Activated CD4-positive, alpha-beta T cell treated with anti-CD3 and anti-CD28 coated beads, Interleukin-2, amount 50 U/mL, for 4 hours (primary cell): ENCODE measurements at regions not wholly inside any gene's neighbourhood (a gene's known extent, or its start where the extent isn't known, plus 50 kb on each side); places are given as distances from the start of the nearest gene placed in this dataset.

Experiments
- DNase-seq, 2 experiments: peaks; one replicate each; pipeline ENCODE4 v3.0.0-alpha.2; 2020

DNA sequence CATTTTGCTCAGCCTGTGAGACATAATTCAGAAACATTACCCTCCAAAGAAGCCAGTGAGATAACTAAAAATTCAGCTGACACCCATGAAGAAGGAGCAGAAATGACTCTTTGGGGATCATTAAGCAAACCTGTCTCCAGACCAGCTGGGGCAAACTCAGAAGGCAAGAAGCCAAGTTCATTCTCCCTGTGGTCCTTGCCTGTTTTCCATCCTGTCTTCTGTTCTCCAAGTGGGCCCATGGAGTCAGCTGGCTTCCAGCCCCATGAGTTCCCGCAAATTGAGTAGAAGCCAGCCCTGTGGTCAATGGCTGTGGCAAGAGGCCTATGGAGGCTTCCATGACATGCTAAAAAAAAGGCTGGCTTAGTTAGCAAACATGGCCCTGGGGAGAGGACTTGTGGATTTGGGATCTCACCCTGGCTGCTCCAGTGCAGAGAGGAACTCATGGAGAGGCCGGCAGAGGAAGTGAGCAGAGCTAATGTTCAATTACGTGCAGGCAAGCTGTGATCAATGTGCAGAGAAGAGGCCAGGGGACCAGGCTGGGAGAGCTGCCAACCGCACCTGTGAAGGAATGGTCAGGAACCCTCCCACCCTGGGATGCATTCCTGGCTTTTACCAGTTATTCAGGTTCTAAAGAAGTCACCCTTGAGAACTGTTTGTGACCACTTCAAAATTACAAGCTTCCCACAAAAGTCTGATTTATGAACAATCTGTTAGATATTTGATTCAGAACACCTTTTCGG lies 229.1 kb downstream of the TSHZ3 start:
- DNase-seq: no peak

DNA sequence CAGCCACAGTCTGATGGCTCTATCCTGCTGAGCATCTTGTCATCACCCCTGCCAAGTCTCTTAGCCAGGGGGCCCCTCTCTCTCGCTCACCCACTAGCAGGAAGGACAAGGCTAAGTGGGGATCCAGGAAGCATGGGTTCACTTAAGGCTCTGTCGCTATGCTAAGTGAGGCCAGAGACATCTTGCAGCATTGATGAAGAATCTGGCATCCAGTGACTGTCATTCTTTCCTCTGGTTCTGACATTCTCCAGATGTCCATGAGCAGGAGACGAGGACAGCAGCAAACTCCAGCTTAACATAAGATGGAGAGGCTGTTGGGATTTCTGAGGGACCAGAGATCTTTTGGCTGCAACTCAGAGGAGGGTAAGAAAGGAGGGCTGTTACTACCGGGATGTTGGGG lies 230.2 kb downstream of the TSHZ3 start:
- no peak for DNase-seq

- no peak for DNase-seq
Measured at GRCh38 chr19:31118287-31118955, 230.8 kb downstream of the TSHZ3 start.

DNA sequence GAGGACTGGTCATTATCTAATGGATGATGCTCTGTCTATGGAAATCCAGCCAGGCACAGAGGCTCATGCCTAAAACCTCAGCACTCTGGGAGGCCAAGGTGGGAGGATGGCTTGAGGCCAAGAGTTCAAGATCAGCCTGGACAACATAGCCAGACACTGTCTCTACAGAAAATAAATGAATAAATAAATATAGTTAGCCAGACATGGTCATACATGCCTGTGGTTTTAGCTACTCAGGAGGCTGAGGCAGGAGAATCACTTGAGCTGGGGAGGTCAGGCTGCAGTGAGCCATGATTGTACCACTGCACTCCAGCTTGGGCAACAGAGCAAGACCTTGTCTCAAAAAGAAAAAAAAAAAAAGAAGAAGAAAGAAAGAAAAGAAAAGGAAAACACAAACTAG lies 234.7 kb downstream of the TSHZ3 start:
- DNase-seq: no peak

DNA sequence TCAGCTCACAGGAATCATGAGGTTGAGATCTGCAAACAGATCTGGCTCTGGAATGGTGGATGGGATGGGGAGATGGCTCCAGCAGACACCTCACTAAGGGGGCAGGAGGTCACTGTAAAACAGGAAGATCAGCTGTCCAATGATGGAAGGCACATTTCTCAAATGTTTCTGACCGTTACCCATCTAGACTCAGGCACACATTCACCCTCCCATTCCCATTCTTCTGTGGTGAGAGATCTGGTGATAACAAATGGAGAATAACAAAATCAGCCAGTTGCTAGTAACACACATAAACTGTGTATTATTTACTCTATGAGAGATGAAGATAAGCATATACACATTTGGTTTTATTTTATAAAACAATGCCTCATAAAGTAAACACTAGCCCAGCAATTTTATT lies 235.9 kb downstream of the TSHZ3 start:
- no peak for DNase-seq

GRCh38 chr19:31112158-31112557 lies 237.1 kb downstream of the TSHZ3 start:
- DNase-seq: no peak

- DNase-seq: no peak
Measured at GRCh38 chr19:31111741-31112140, 237.5 kb downstream of the TSHZ3 start.

- DNase-seq: no peak
Measured at GRCh38 chr19:31110336-31110735, 238.9 kb downstream of the TSHZ3 start.

GRCh38 chr19:31109636-31110035 lies 239.6 kb downstream of the TSHZ3 start:
- DNase-seq: no peak

DNA sequence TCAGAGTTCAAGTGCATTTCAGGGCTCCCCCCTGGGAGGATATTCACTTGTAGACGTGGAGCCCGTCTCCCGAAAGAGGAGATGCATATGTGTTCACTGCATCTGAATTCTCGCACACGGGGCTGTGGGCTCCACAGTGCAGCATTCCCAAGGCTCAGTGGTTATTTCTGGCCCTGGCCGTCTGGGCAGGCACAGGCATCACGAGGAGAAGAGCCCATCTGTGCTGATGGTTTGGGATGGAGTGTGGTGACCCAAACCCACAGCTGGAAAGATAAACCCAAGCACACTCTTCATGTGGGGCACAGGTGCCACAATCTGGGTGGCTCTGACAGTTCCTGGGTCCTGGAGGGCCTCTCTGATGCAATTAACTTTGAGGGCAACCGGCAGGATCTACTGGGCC lies 242.1 kb downstream of the TSHZ3 start:
- DNase-seq: no peak

GRCh38 chr19:31105761-31106160 lies 243.5 kb downstream of the TSHZ3 start:
- no peak for DNase-seq

DNA sequence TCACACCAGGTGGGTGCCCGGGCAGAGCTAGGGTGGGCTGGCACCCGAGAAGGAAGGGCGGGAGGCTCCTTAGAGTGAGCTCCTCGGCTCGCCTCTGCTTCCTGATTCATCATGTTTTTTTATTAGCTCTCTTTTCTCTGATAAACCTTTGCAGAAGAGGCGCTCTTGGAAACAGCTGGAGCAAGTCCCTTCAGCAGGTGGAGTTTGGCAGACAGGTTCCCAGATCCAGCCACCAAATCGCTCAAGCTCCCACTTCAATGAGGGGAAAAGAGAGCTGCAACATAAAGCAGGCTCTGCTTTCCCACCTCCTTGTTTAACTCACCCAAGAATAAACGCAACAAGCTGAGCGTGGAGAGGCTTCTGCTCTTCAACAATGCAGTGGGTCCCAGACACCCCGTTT lies 244.8 kb downstream of the TSHZ3 start:
- DNase-seq: no peak

GRCh38 chr19:31103228-31103627 lies 246.0 kb downstream of the TSHZ3 start:
- no peak for DNase-seq

DNA sequence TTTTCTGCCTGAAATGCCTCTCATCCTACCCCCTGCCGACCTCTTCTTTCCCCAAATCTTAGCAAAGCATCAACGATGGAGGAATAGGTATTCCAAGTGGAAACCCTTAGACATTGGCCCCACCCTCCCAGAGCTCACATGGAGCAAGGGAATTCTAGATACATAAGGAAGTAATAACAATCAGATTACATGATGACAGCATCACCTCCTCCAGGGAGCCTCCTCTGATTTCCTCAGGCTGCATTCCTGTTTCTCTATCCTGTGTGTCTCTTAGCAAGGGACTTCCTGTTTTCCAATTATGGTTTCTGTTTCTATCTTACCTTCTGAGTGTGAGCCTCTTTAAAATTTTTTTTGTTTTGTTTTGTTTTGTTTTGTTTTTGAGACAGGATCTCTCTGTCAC lies 246.6 kb downstream of the TSHZ3 start:
- no peak for DNase-seq

DNA sequence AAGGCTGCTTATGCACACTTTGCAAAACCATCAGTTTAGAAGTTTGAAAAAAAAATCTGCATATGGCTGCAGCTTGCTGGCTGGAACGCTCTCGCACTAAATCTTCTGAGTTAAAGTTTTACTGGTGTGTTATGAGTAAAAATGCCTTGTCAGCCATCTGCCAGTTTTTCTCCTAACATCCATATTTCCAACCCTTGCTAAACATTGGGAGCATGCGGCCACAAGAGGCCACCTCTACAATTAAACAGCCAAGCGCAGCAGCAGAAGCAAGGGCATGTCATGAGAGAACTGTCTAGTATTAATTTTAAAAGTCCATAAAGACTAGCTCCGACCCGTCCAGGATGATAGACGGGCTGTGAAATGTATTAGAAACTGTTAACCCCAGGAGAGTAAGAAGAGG lies 248.3 kb downstream of the TSHZ3 start:
- no peak for DNase-seq

- DNase-seq: no peak
Measured at GRCh38 chr19:31100206-31100590, 249.0 kb downstream of the TSHZ3 start.

DNA sequence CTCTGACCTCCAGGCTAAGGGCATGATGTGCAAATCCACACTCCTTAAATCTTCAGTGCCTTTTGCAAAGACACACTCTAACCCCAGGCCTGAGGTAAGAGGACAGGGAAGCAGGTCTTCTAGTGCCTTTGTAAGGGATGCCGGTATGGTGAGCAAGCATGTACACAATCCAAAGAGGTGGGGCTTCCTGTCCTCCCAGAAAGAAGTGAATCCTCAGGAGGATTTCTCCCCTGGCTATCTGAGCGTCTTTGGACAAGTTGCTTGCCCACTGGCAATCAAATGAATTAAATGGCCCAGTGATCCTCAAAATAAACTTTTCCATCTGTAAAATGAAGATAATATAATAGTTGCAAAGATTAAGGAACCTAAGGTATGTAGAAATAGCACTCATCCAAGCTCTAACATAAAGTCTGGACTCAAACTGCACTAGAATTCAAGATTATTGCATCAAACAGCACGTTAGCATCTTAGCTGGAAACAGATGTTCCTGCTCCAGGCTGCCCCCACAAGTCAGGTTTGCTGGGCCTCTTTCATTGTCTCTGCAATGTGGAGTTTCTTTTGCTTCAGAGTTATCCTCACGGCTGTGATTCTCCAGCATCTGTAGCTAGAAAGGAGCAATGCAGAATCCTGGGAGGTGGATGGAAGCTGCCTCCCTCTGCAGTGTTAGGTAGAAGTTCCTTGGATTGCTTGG lies 249.6 kb downstream of the TSHZ3 start:
- DNase-seq: no peak

DNA sequence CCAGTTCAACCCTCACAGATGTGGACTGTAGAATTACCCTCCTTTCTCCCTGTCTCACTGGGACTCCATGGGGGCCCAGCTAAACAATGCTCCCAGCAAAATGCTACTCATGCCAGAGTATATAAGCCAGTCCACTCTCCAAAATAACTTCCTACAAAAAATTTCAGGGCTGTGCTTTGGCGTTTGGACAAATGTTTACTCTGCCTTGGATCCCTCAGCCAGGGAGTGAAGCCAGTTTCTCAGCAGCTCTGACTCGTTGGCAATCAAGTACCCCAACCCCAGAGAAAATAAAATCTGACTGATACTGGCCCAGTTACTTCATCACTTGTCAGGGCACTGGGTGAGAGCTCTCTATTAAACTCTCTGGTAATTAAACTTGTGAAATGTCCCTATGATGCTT lies 250.4 kb downstream of the TSHZ3 start:
- DNase-seq: no peak

DNA sequence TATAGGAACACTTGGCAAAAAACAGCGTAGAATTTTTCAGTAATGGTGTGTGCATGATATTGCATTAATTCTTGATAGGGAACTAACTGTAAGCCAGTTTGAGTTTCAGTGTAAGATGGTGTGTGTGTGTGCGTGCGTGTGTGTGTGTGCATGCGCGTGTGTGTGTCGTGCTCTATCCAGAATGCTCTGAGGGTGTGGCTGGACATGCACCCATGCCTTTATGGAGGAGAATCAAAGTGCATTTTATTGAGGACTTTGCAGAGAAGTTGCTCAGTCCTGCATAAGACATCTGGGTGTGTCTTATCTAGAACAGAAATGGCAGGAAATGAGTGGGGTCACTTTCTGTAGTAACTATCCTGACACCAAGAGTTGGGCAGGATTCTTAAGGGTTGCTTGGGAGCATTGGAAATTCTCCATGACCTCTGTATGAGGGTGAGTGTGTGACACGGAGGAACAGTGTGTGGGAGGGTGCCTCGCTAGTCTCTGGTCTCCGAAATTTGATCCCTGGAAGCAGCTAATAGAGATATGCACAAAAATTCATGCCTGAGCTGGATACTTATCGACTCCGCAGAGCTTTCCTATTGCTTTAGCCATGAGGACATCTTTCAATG lies 252.2 kb downstream of the TSHZ3 start:
- DNase-seq: no peak

DNA sequence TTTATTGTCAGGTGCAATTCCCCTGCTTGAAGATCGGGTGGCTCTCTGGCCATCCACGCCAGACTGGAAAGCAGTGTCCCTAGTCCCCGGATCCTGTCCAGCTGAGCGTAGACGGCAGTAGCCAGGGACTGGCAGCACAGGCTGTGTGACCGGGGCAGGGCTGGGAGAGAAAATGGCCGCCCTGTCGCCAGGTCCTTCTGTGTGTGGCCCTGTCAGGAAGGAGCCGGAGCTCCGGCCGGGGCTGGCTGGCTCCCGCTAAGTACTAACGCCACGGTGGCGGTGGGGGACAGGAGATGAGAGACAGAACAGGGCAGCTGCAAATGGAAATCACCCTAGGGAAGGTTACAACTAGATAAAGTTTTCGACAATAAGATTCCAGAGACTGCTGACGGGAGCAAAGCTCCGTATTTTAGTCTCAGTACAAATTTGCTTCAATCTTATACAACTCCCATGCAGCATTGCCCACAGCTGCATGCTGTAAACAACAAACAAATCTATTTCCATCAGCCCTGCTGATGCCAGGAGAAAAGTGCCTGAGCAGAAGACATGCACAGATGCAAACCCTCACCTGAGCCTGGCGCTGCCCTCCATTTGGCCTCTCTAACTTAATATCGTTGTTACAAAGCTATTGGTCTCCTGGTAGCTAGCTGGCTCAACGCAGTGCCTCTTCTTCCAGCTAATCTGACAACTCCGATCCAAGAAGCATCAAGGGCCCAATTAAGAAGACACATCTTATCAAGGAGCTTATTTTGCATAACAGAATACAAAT lies 253.0 kb downstream of the TSHZ3 start:
- no peak for DNase-seq

DNA sequence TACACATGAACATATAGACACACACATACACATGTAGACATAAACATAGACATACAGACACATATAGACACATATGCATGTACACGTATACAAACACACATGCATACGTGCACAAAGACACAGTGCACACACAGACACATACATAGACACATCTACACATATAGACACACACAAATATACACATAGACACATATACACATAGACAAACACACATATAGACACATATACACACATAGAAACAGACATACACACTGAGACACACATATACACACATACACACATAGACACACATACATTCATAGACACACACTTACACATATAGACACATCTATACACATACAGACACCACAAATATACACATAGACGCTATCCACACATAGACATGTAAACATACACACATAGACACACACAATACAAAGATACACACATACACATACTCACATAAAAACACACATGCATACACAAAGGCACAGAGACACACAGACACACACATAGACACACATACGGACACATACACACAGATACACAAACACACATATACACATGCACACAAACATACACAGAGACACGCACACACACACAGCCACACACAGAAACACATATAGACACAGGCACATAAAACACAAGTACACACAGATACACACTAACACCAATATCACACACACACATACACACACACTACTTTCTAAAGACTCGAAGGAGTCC lies 254.0 kb downstream of the TSHZ3 start:
- DNase-seq: no peak

DNA sequence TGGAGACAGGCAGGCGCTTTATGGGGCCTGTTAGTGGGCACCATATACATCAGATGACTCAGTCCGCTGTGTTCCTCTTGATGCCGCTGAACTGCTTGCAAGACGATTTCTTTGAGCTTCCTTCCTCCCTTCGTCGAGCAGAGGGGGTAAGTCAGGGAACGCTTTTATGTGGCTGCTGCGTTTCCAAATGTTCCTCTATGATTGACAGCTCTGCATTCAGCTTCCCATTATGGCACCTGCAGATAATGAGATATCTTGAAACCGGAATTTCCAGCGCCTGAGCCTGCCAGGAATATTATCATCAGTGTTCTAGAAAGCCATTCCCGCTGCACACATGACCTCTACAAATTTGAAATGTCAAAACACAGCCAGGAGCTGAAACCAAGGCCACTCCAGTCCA lies 257.0 kb downstream of the TSHZ3 start:
- DNase-seq: no peak
